ENCODE measurements at regions not wholly inside any gene's neighbourhood (a gene's known extent, or its start where the extent isn't known, plus 50 kb on each side); places are given as distances from the start of the nearest gene placed in this dataset.

DNA sequence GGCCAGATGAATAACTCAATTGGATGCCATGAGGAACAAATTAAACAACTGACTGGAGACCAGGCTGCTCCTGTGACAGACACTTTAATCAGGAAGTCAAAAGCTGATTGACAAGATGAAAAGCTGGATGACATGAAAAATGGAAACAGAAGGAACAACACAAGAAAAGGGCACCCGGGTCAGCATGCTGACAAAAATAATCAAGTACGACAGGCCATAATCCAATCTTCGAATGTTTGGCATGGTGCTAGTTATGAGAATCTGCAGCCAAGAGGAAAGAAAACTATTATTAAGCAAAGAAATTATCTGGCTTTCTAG is 544.7 kb downstream of the ETNK1 start (continued):
- TF ChIP-seq, protein P1, sequence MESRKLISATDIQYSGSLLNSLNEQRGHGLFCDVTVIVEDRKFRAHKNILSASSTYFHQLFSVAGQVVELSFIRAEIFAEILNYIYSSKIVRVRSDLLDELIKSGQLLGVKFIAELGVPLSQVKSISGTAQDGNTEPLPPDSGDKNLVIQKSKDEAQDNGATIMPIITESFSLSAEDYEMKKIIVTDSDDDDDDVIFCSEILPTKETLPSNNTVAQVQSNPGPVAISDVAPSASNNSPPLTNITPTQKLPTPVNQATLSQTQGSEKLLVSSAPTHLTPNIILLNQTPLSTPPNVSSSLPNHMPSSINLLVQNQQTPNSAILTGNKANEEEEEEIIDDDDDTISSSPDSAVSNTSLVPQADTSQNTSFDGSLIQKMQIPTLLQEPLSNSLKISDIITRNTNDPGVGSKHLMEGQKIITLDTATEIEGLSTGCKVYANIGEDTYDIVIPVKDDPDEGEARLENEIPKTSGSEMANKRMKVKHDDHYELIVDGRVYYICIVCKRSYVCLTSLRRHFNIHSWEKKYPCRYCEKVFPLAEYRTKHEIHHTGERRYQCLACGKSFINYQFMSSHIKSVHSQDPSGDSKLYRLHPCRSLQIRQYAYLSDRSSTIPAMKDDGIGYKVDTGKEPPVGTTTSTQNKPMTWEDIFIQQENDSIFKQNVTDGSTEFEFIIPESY (IDR thresholded peaks at IDR 0.05), result no peak
- no peak for TF ChIP-seq YY1 (IDR thresholded peaks at IDR 0.05)
- no peak for TF ChIP-seq FOXA1 (IDR thresholded peaks at IDR 0.05)

DNA sequence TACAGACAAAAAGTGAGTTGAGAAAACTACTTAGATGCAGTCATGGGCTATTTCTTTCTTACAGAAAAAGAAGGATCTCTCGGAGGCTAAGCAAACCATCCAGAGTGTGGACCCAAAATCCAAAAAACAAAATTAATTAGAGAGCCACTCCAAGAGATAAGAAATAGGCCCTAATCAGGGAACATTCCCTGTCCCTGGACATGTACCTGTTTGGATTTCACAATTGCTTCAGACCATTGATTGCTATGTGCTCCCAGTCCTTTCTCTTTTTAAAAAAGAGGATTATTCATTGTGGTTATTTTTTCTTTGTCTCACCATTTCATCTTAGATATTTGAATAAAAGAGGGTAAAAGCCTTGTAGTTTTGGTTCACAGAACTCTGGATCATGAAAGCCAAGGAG is 549.9 kb downstream of the ETNK1 start:
- Histone ChIP-seq H3K36me3 (ENCODE audit: control insufficient read depth in 4 of 4, insufficient read depth in 3 of 4, low read depth in 1 of 4, low read length in 3 of 4) (no peaks in the 10 kb centered on the region), H3K27me3 (ENCODE audit: control insufficient read depth in 4 of 4, insufficient read depth in 4 of 4, low read length in 3 of 4) (no peaks in the 10 kb centered on the region), H3K9ac (ENCODE audit: low read depth in 1 of 2, low read length in 2 of 2) (no peak overlapping the region), H3K27ac (ENCODE audit: low read depth in 1 of 2, low read length in 2 of 2) (no peak overlapping the region), H3K9me3 (ENCODE audit: control insufficient read depth in 4 of 4, low read length in 3 of 4) (no peaks in the 10 kb centered on the region), H3K4me3 (ENCODE audit: low read depth in 1 of 3, low read length in 3 of 3) (no peak overlapping the region), H3K4me1 (ENCODE audit: control insufficient read depth in 4 of 4, insufficient read depth in 4 of 4, low read length in 3 of 4) (no peaks in the 10 kb centered on the region)
- DNase-seq (ENCODE audit: low spot score), result no peak
- 38% methylated on average over 1 of the region's 1 CpG for WGBS
- TF ChIP-seq FOXA1 (IDR thresholded peaks at IDR 0.05) (no peak), YY1 (IDR thresholded peaks at IDR 0.05) (no peak), RAD21 (IDR thresholded peaks at IDR 0.05) (no peak), TAF1 (conservative IDR thresholded peaks at IDR 0.05) (no peak)

DNA sequence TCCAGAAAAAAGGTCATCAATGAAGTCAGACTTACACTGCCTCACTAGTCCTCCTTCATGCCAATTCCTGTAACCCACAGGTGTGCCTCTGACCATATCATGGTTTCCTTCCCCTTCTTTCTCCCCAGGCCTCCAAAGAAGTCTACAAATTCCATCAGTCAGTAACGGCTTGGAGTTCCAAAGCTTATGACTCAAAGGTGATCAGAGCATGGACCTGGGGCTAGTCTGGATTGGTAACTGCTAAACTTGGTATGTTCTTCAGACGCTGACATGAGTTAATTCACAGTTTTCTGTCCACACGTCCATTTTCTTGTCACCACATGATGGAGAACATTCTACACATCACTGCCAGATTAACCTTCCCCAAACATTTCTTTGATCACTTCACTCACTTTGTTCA is 560.4 kb downstream of the ETNK1 start:
- H3K36me3 ChIP-seq (ENCODE audit: control insufficient read depth in 4 of 4, insufficient read depth in 3 of 4, low read depth in 1 of 4, low read length in 3 of 4), result no peaks in the 10 kb centered on the region
- no peak overlapping the region for H3K9ac ChIP-seq (ENCODE audit: low read depth in 1 of 2, low read length in 2 of 2)
- no peak for TF ChIP-seq JUND (IDR thresholded peaks at IDR 0.05)
- TF ChIP-seq HNF4A (conservative IDR thresholded peaks at IDR 0.05), result no peak
- TF ChIP-seq, protein P2, sequence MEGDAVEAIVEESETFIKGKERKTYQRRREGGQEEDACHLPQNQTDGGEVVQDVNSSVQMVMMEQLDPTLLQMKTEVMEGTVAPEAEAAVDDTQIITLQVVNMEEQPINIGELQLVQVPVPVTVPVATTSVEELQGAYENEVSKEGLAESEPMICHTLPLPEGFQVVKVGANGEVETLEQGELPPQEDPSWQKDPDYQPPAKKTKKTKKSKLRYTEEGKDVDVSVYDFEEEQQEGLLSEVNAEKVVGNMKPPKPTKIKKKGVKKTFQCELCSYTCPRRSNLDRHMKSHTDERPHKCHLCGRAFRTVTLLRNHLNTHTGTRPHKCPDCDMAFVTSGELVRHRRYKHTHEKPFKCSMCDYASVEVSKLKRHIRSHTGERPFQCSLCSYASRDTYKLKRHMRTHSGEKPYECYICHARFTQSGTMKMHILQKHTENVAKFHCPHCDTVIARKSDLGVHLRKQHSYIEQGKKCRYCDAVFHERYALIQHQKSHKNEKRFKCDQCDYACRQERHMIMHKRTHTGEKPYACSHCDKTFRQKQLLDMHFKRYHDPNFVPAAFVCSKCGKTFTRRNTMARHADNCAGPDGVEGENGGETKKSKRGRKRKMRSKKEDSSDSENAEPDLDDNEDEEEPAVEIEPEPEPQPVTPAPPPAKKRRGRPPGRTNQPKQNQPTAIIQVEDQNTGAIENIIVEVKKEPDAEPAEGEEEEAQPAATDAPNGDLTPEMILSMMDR (IDR thresholded peaks at IDR 0.05; ENCODE audit: low read depth, low read length, missing input control), result no peak
- TF ChIP-seq, protein P3, sequence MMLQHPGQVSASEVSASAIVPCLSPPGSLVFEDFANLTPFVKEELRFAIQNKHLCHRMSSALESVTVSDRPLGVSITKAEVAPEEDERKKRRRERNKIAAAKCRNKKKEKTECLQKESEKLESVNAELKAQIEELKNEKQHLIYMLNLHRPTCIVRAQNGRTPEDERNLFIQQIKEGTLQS (IDR thresholded peaks at IDR 0.05), result no peak
- TF ChIP-seq EGR1 (IDR thresholded peaks at IDR 0.05; ENCODE audit: low read depth in 2 of 2), result no peak
- TF ChIP-seq HNF4G (IDR thresholded peaks at IDR 0.05), result no peak
- TF ChIP-seq RXRA (IDR thresholded peaks at IDR 0.05), result no peak
- no peak for TF ChIP-seq RAD21 (IDR thresholded peaks at IDR 0.05)
- no peak for TF ChIP-seq GABPA (IDR thresholded peaks at IDR 0.05 in 1 of 2, conservative IDR thresholded peaks at IDR 0.05 in 1 of 2)
- TF ChIP-seq, protein P4, sequence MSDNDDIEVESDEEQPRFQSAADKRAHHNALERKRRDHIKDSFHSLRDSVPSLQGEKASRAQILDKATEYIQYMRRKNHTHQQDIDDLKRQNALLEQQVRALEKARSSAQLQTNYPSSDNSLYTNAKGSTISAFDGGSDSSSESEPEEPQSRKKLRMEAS (IDR thresholded peaks at IDR 0.05), result no peak
- H3K4me1 ChIP-seq (ENCODE audit: control insufficient read depth in 4 of 4, insufficient read depth in 4 of 4, low read length in 3 of 4), result no peaks in the 10 kb centered on the region
- no peak for DNase-seq (ENCODE audit: low spot score)
- H3K27me3 ChIP-seq (ENCODE audit: control insufficient read depth in 4 of 4, insufficient read depth in 4 of 4, low read length in 3 of 4), result no peaks in the 10 kb centered on the region
- WGBS, result 86% methylated on average over 3 of the region's 3 CpGs
- no peaks in the 10 kb centered on the region for H3K9me3 ChIP-seq (ENCODE audit: control insufficient read depth in 4 of 4, low read length in 3 of 4)
- no peak overlapping the region for H3K4me3 ChIP-seq (ENCODE audit: low read depth in 1 of 3, low read length in 3 of 3)
- no peak overlapping the region for H3K27ac ChIP-seq (ENCODE audit: low read depth in 1 of 2, low read length in 2 of 2)

DNA sequence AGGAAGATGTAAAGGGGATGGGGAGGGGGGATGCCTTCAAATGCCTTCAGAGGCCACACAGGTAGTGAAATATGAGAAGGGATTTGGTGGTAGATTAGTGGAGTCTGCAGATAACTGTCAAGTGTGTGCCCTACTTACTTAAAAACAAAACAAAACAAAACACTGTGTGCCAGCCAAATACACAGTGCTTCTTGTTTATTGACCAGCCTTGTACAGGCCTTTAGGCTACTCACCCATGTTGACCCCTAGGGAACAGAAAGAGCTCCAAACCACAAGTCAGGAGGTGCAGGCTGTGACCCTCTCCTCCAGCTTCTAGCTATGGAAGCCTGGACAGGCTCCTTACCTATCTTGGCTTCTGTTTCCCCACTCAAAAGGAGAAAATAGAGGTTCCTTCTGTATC is 562.0 kb downstream of the ETNK1 start:
- TF ChIP-seq, protein P5, sequence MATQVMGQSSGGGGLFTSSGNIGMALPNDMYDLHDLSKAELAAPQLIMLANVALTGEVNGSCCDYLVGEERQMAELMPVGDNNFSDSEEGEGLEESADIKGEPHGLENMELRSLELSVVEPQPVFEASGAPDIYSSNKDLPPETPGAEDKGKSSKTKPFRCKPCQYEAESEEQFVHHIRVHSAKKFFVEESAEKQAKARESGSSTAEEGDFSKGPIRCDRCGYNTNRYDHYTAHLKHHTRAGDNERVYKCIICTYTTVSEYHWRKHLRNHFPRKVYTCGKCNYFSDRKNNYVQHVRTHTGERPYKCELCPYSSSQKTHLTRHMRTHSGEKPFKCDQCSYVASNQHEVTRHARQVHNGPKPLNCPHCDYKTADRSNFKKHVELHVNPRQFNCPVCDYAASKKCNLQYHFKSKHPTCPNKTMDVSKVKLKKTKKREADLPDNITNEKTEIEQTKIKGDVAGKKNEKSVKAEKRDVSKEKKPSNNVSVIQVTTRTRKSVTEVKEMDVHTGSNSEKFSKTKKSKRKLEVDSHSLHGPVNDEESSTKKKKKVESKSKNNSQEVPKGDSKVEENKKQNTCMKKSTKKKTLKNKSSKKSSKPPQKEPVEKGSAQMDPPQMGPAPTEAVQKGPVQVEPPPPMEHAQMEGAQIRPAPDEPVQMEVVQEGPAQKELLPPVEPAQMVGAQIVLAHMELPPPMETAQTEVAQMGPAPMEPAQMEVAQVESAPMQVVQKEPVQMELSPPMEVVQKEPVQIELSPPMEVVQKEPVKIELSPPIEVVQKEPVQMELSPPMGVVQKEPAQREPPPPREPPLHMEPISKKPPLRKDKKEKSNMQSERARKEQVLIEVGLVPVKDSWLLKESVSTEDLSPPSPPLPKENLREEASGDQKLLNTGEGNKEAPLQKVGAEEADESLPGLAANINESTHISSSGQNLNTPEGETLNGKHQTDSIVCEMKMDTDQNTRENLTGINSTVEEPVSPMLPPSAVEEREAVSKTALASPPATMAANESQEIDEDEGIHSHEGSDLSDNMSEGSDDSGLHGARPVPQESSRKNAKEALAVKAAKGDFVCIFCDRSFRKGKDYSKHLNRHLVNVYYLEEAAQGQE (IDR thresholded peaks at IDR 0.05), result no peak
- TF ChIP-seq RXRA (IDR thresholded peaks at IDR 0.05), result no peak
- no peak for TF ChIP-seq YY1 (IDR thresholded peaks at IDR 0.05)
- no peak for TF ChIP-seq TAF1 (conservative IDR thresholded peaks at IDR 0.05)

More for the DNA sequence above, 562.0 kb downstream of the ETNK1 start:
- no peak for DNase-seq (ENCODE audit: low spot score)
- Histone ChIP-seq H3K27me3 (ENCODE audit: control insufficient read depth in 4 of 4, insufficient read depth in 4 of 4, low read length in 3 of 4) (no peaks in the 10 kb centered on the region), H3K4me1 (ENCODE audit: control insufficient read depth in 4 of 4, insufficient read depth in 4 of 4, low read length in 3 of 4) (no peaks in the 10 kb centered on the region), H3K9ac (ENCODE audit: low read depth in 1 of 2, low read length in 2 of 2) (no peak overlapping the region), H3K36me3 (ENCODE audit: control insufficient read depth in 4 of 4, insufficient read depth in 3 of 4, low read depth in 1 of 4, low read length in 3 of 4) (no peaks in the 10 kb centered on the region), H3K4me3 (ENCODE audit: low read depth in 1 of 3, low read length in 3 of 3) (no peak overlapping the region), H3K9me3 (ENCODE audit: control insufficient read depth in 4 of 4, low read length in 3 of 4) (no peaks in the 10 kb centered on the region), H3K27ac (ENCODE audit: low read depth in 1 of 2, low read length in 2 of 2) (no peak overlapping the region)

All from liver (tissue), 8 donors.